IMR-90 (cell line): ENCODE measurements at regions not wholly inside any gene's neighbourhood (a gene's known extent, or its start where the extent isn't known, plus 50 kb on each side); places are given as distances from the start of the nearest gene placed in this dataset.

ENCODE experiments used
- ATAC-seq: fragments of 200-7000 bp; cut with Tn5 transposase; 2 replicates; pipeline ENCODE4 v1.9.1; 2020; ENCODE audit warnings: low read depth, mild to moderate bottlenecking, moderate library complexity
- BruUV-seq: library from RNA; stranded (reverse); fragments of 400-500 nt; replicated peaks from 2 replicates; lab custom pipeline; 2021; lab: Mats Ljungman, UMichigan
- CTCF ChIA-PET: fragments of 300-600 bp; formaldehyde crosslinking; extraction: SDS; loops from one replicate; lab custom pipeline; 2021; ENCODE audit warnings: antibody characterized with exemption; lab: Yijun Ruan, JAX
- POLR2A ChIA-PET: fragments of 300-600 bp; sonication (Branson Sonifier 250); formaldehyde crosslinking; loops from one replicate; lab custom pipeline; 2022; ENCODE audit warnings: antibody characterized with exemption; ENCODE audit not compliant: unreplicated experiment; lab: Charles Lee
- DNase-seq: peaks from one replicate; pipeline ENCODE4 v3.0.0; 2013
- H2AFZ ChIP-seq: replicated peaks from 2 replicates; pipeline ENCODE3; 2013; ENCODE audit warnings: low read length, mild to moderate bottlenecking; ENCODE audit not compliant: poor library complexity
- H2AK5ac ChIP-seq: 2 replicates; pipeline ENCODE4 v1.6.1; 2013; ENCODE audit warnings: low read depth, low read length, inconsistent platforms
- H2AK9ac ChIP-seq: replicated peaks from 2 replicates; pipeline ENCODE3; 2013; ENCODE audit warnings: mild to moderate bottlenecking, low read depth, low read length, moderate library complexity; ENCODE audit not compliant: poor library complexity
- H2BK120ac ChIP-seq: 2 replicates; pipeline ENCODE4 v1.6.1; 2013; ENCODE audit warnings: low read depth, low read length, inconsistent platforms
- H2BK15ac ChIP-seq: 3 replicates; pipeline ENCODE4 v1.6.1; 2013; ENCODE audit warnings: low read depth, low read length, inconsistent platforms
- H2BK20ac ChIP-seq: 2 replicates; pipeline ENCODE4 v1.6.1; 2013; ENCODE audit warnings: low read depth, mild to moderate bottlenecking, inconsistent platforms, low read length, moderate library complexity
- H2BK5ac ChIP-seq: 2 replicates; pipeline ENCODE4 v1.6.1; 2013; ENCODE audit warnings: mild to moderate bottlenecking, low read depth, low read length, inconsistent platforms; ENCODE audit not compliant: poor library complexity, severe bottlenecking
- H3K14ac ChIP-seq: replicated peaks from 2 replicates; pipeline ENCODE4 v1.6.1; 2013; ENCODE audit warnings: low read depth, low read length, inconsistent platforms
- H3K18ac ChIP-seq: 2 replicates; pipeline ENCODE4 v1.6.1; 2013; ENCODE audit warnings: low read depth, low read length, control low read depth
- H3K23ac ChIP-seq: 2 replicates; pipeline ENCODE4 v1.6.1; 2013; ENCODE audit warnings: low read depth, low read length, inconsistent platforms
- H3K27ac ChIP-seq: 2 replicates; pipeline ENCODE4 v1.5.1; 2013; ENCODE audit warnings: mild to moderate bottlenecking, control low read depth, low read length; ENCODE audit not compliant: insufficient read depth
- H3K27me3 ChIP-seq: 2 replicates; pipeline ENCODE4 v1.6.1; 2013; ENCODE audit warnings: low read length; ENCODE audit not compliant: control insufficient read depth, insufficient read depth
- H3K36me3 ChIP-seq: 2 replicates; pipeline ENCODE4 v1.6.1; 2013; ENCODE audit warnings: low read length, mixed read lengths; ENCODE audit not compliant: control insufficient read depth, insufficient read depth
- H3K4ac ChIP-seq: 2 replicates; pipeline ENCODE4 v1.6.1; 2013; ENCODE audit warnings: low read depth, low read length, inconsistent platforms
- H3K4me1 ChIP-seq: 2 replicates; pipeline ENCODE4 v1.6.1; 2013; ENCODE audit warnings: low read length, mixed read lengths; ENCODE audit not compliant: control insufficient read depth, insufficient read depth
- H3K4me2 ChIP-seq: 2 replicates; pipeline ENCODE4 v1.6.1; 2013; ENCODE audit warnings: low read depth, mild to moderate bottlenecking, control low read depth, low read length, moderate library complexity
- H3K4me3 ChIP-seq: 2 replicates; pipeline ENCODE4 v1.5.1; 2013; ENCODE audit warnings: low read depth, mild to moderate bottlenecking, control low read depth, low read length, moderate library complexity; ENCODE audit not compliant: insufficient read depth
- H3K56ac ChIP-seq: 2 replicates; pipeline ENCODE4 v1.6.1; 2013; ENCODE audit warnings: low read length, inconsistent platforms; ENCODE audit not compliant: insufficient read depth; ENCODE audit errors: extremely low read depth
- H3K79me1 ChIP-seq, 2 experiments: 2 replicates each; pipeline ENCODE4 v1.6.1; 2013; ENCODE audit warnings: low read length in 2 of 2, inconsistent platforms in 1 of 2, low read depth in 1 of 2
- H3K9ac ChIP-seq: 2 replicates; pipeline ENCODE4 v1.6.1; 2013; ENCODE audit warnings: low read depth, low read length, control low read depth
- H3K9me1 ChIP-seq: 2 replicates; pipeline ENCODE4 v1.6.1; 2013; ENCODE audit warnings: low read length, inconsistent platforms; ENCODE audit not compliant: insufficient read depth
- H3K9me3 ChIP-seq: 2 replicates; pipeline ENCODE4 v1.6.1; 2013; ENCODE audit warnings: low read length; ENCODE audit not compliant: control insufficient read depth, insufficient read depth
- H4K20me1 ChIP-seq: 2 replicates; pipeline ENCODE4 v1.6.1; 2013; ENCODE audit warnings: low read length, inconsistent platforms; ENCODE audit not compliant: insufficient read depth
- H4K5ac ChIP-seq: 2 replicates; pipeline ENCODE4 v1.6.1; 2013; ENCODE audit warnings: mild to moderate bottlenecking, low read depth, low read length, control low read depth
- H4K8ac ChIP-seq, 2 experiments: 2 replicates each; pipeline ENCODE4 v1.6.1; 2013; ENCODE audit warnings: low read depth in 2 of 2, low read length in 2 of 2, control low read depth in 1 of 2, inconsistent platforms in 1 of 2
- H4K91ac ChIP-seq: 2 replicates; pipeline ENCODE4 v1.6.1; 2013; ENCODE audit warnings: low read depth, low read length, inconsistent platforms; ENCODE audit not compliant: insufficient read depth
- BHLHE40 ChIP-seq: fragments of 150-350 bp; IDR thresholded peaks from 2 replicates; pipeline ENCODE4 v1.6.1; 2016; ENCODE audit warnings: mild to moderate bottlenecking, low read depth, low read length
- CEBPB ChIP-seq: IDR thresholded peaks from 2 replicates; pipeline ENCODE4 v1.6.1; 2012; ENCODE audit warnings: low read depth, low read length, improper control_type of control experiment
- CHD1 ChIP-seq: IDR thresholded peaks from 2 replicates; pipeline ENCODE4 v1.6.1; 2012; ENCODE audit warnings: low read depth, low read length, improper control_type of control experiment
- ELK1 ChIP-seq: fragments of 150-350 bp; IDR thresholded peaks from 2 replicates; pipeline ENCODE4 v1.6.1; 2016; ENCODE audit warnings: low read depth, mild to moderate bottlenecking, low read length, moderate library complexity, borderline replicate concordance
- FOS ChIP-seq: fragments of 150-350 bp; IDR thresholded peaks from 2 replicates; pipeline ENCODE4 v1.6.1; 2016; ENCODE audit warnings: low read depth, low read length
- MAFK ChIP-seq: IDR thresholded peaks from 2 replicates; pipeline ENCODE4 v1.6.1; 2012; ENCODE audit warnings: low read depth, low read length, improper control_type of control experiment
- MAZ ChIP-seq: IDR thresholded peaks from 2 replicates; pipeline ENCODE4 v1.6.1; 2012; ENCODE audit warnings: low read depth, mild to moderate bottlenecking, low read length, improper control_type of control experiment, moderate library complexity, borderline replicate concordance
- MXI1 ChIP-seq: IDR thresholded peaks from 2 replicates; pipeline ENCODE4 v1.6.1; 2012; ENCODE audit warnings: low read depth, mild to moderate bottlenecking, low read length, moderate library complexity, borderline replicate concordance
- NFE2L2 ChIP-seq: fragments of 150-350 bp; IDR thresholded peaks from 2 replicates; pipeline ENCODE4 v1.6.1; 2016; ENCODE audit warnings: low read depth, mild to moderate bottlenecking, low read length
- POLR2A ChIP-seq: IDR thresholded peaks from 2 replicates; pipeline ENCODE4 v1.6.1; 2012; ENCODE audit warnings: mild to moderate bottlenecking, low read depth, low read length
- RAD21 ChIP-seq: IDR thresholded peaks from 2 replicates; pipeline ENCODE4 v1.6.1; 2012; ENCODE audit warnings: low read length, improper control_type of control experiment
- RCOR1 ChIP-seq: IDR thresholded peaks from 2 replicates; pipeline ENCODE4 v1.6.1; 2012; ENCODE audit warnings: mild to moderate bottlenecking, low read length, improper control_type of control experiment; ENCODE audit not compliant: insufficient replicate concordance
- RFX5 ChIP-seq: IDR thresholded peaks from 2 replicates; pipeline ENCODE4 v1.8.0; 2012; ENCODE audit warnings: low read depth, mild to moderate bottlenecking, low read length, moderate library complexity
- SMC3 ChIP-seq: fragments of 150-350 bp; IDR thresholded peaks from 2 replicates; pipeline ENCODE4 v1.6.1; 2016; ENCODE audit warnings: low read depth, mild to moderate bottlenecking, antibody characterized with exemption, low read length, moderate library complexity
- WGBS, 2 experiments: methylation state at CpG; one replicate each; pipeline versions ENCODE4 v1.1.5 to v1.1.7; 2013; ENCODE audit warnings: missing lambda C conversion rate in 2 of 2; ENCODE audit not compliant: insufficient read length in 1 of 2; ENCODE audit errors: extremely low coverage in 2 of 2; 5-methylcytosine and 5-hydroxymethylcytosine counted together
- dilution Hi-C: fragments of 300-500 bp; cut with HindIII; formaldehyde crosslinking; loops from one replicate; pipeline ENCODE4 v1.14.3; 2018; ENCODE audit warnings: low sequenced_read_pairs; ENCODE audit not compliant: unreplicated experiment
- in situ Hi-C: fragments of 300-500 bp; cut with MboI; formaldehyde crosslinking; loops from 3 replicates; pipeline ENCODE4 v1.14.3; 2019; ENCODE audit warnings: low sequenced_read_pairs, inconsistent platforms, mixed read lengths
- intact Hi-C: fragments of 100-400 bp; cut with micrococcal nuclease; formaldehyde crosslinking; loops from 2 replicates; pipeline ENCODE4 v1.10.0; 2022
- TF ChIP-seq, protein P1 (sequence below): fragments of 150-350 bp; IDR thresholded peaks from 2 replicates; pipeline ENCODE4 v1.6.1; 2017; ENCODE audit warnings: mild to moderate bottlenecking, antibody characterized with exemption, low read length, low read depth
- TF ChIP-seq, protein P2 (sequence below): conservative IDR thresholded peaks from 2 replicates; pipeline ENCODE4 v1.5.1; 2012; ENCODE audit warnings: mild to moderate bottlenecking, low read depth, low read length, improper control_type of control experiment

GRCh38 chr18:30288662-30289414 is 753.7 kb downstream of the DSC3 start:
- Histone ChIP-seq H3K18ac (no peak overlapping the region), H3K4me2 (no peak overlapping the region), H3K27me3 (no peaks in the 10 kb centered on the region), H3K79me1 (no peaks in the 10 kb centered on the region), H3K27ac (no peak overlapping the region), H3K4me3 (no peak overlapping the region), H4K20me1 (no peaks in the 10 kb centered on the region), H3K56ac (no peak overlapping the region), H2AK9ac (no peak overlapping the region), H3K14ac (no peak overlapping the region), H3K23ac (no peak overlapping the region), H4K8ac (no peak overlapping the region), H3K9ac (no peak overlapping the region), H3K9me3 (no peaks in the 10 kb centered on the region), H3K36me3 (no peaks in the 10 kb centered on the region), H2BK120ac (no peak overlapping the region), H2BK15ac (no peak overlapping the region), H3K4ac (no peak overlapping the region), H4K5ac (no peak overlapping the region), H3K9me1 (no peaks in the 10 kb centered on the region), H3K4me1 (no peaks in the 10 kb centered on the region), H2AK5ac (no peak overlapping the region), H4K91ac (no peak overlapping the region), H2AFZ (no peak overlapping the region), H2BK5ac (no peak overlapping the region), H2BK20ac (no peak overlapping the region)
- dilution Hi-C loops, result no loop called here
- WGBS, 2 experiments, result no CpG with 5 or more reads among the region's 6 CpGs
- ATAC-seq (no peak), DNase-seq (no peak)
- in situ Hi-C loops, result no loop called here
- TF ChIP-seq MAZ, result no peak
- no peak for TF ChIP-seq RCOR1
- TF ChIP-seq MAFK, result no peak
- TF ChIP-seq, protein P1, sequence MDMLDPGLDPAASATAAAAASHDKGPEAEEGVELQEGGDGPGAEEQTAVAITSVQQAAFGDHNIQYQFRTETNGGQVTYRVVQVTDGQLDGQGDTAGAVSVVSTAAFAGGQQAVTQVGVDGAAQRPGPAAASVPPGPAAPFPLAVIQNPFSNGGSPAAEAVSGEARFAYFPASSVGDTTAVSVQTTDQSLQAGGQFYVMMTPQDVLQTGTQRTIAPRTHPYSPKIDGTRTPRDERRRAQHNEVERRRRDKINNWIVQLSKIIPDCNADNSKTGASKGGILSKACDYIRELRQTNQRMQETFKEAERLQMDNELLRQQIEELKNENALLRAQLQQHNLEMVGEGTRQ, result no peak
- no peak for TF ChIP-seq MXI1
- no peak for TF ChIP-seq ELK1
- TF ChIP-seq CEBPB, result no peak
- no peak for TF ChIP-seq POLR2A
- TF ChIP-seq CHD1, result no peak
- TF ChIP-seq, protein P2, sequence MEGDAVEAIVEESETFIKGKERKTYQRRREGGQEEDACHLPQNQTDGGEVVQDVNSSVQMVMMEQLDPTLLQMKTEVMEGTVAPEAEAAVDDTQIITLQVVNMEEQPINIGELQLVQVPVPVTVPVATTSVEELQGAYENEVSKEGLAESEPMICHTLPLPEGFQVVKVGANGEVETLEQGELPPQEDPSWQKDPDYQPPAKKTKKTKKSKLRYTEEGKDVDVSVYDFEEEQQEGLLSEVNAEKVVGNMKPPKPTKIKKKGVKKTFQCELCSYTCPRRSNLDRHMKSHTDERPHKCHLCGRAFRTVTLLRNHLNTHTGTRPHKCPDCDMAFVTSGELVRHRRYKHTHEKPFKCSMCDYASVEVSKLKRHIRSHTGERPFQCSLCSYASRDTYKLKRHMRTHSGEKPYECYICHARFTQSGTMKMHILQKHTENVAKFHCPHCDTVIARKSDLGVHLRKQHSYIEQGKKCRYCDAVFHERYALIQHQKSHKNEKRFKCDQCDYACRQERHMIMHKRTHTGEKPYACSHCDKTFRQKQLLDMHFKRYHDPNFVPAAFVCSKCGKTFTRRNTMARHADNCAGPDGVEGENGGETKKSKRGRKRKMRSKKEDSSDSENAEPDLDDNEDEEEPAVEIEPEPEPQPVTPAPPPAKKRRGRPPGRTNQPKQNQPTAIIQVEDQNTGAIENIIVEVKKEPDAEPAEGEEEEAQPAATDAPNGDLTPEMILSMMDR, result no peak
- no peak for TF ChIP-seq RFX5
- TF ChIP-seq SMC3, result no peak
- TF ChIP-seq NFE2L2, result no peak
- no peak for TF ChIP-seq FOS
- no peak for TF ChIP-seq RAD21
- no peak for TF ChIP-seq BHLHE40
- intact Hi-C loops, result no loop called here
- CTCF ChIA-PET, result interaction anchor here (0.6 kb wide), 1 partner anchor 239 kb away, joined by 3 read pairs; no protein-coding TSS in a partner anchor
- POLR2A ChIA-PET, result no interaction called here
- no TSS peak for BruUV-seq
